DOHH2 (cell line): ENCODE measurements at regions not wholly inside any gene's neighbourhood (a gene's known extent, or its start where the extent isn't known, plus 50 kb on each side); places are given as distances from the start of the nearest gene placed in this dataset.
"Not testable (repeated sequence)": the region's sequence is repeated elsewhere in the genome, so short reads cannot be mapped to it uniquely, and the experiment has no call there.

Experiments
- H3F3A ChIP-seq: fragments of 200-600 bp; sonication (generic), shearing (Covaris generic); 2 replicates; pipeline ENCODE4 v1.6.0; 2016; ENCODE audit warnings: antibody characterized with exemption, mild to moderate bottlenecking; ENCODE audit not compliant: control insufficient read depth, insufficient read depth
- H3K27ac ChIP-seq: fragments of 200-600 bp; sonication (generic); 2 replicates; pipeline ENCODE4 v1.5.1; 2014; ENCODE audit warnings: low read depth, mild to moderate bottlenecking, low read length, moderate library complexity
- H3K27me3 ChIP-seq: fragments of 200-600 bp; sonication (generic); 2 replicates; pipeline ENCODE4 v1.6.1; 2014; ENCODE audit warnings: mild to moderate bottlenecking, low read length, mixed read lengths; ENCODE audit not compliant: control insufficient read depth
- H3K36me3 ChIP-seq: fragments of 200-600 bp; sonication (generic); 2 replicates; pipeline ENCODE4 v1.6.1; 2014; ENCODE audit warnings: mild to moderate bottlenecking, low read length, moderate library complexity, mixed read lengths; ENCODE audit not compliant: control insufficient read depth
- H3K4me1 ChIP-seq: fragments of 200-600 bp; sonication (generic); 2 replicates; pipeline ENCODE4 v1.6.1; 2014; ENCODE audit warnings: mild to moderate bottlenecking, low read length, mixed read lengths; ENCODE audit not compliant: control insufficient read depth
- H3K4me2 ChIP-seq: fragments of 200-600 bp; sonication (generic); 2 replicates; pipeline ENCODE4 v1.6.0; 2014; ENCODE audit warnings: mild to moderate bottlenecking, low read length, moderate library complexity
- H3K4me3 ChIP-seq: fragments of 200-600 bp; sonication (generic); 2 replicates; pipeline ENCODE4 v1.5.1; 2014; ENCODE audit warnings: mild to moderate bottlenecking, low read length, mixed read lengths
- H3K79me2 ChIP-seq: fragments of 200-600 bp; sonication (generic); 2 replicates; pipeline ENCODE4 v1.6.1; 2014; ENCODE audit warnings: mild to moderate bottlenecking, low read length, mixed read lengths; ENCODE audit not compliant: control insufficient read depth
- H3K9me2 ChIP-seq: fragments of 200-600 bp; sonication (generic); replicated peaks from 2 replicates; pipeline ENCODE4 v1.6.1; 2014; ENCODE audit warnings: mild to moderate bottlenecking, low read length, mixed read lengths; ENCODE audit not compliant: control insufficient read depth
- H3K9me3 ChIP-seq: fragments of 200-600 bp; sonication (generic); 2 replicates; pipeline ENCODE4 v1.6.1; 2014; ENCODE audit warnings: antibody characterized with exemption, low read length, mixed read lengths; ENCODE audit not compliant: control insufficient read depth, insufficient read depth
- H4K20me1 ChIP-seq: fragments of 200-600 bp; sonication (generic); 2 replicates; pipeline ENCODE4 v1.6.0; 2014; ENCODE audit warnings: low read depth, mild to moderate bottlenecking, antibody characterized with exemption, low read length, moderate library complexity; ENCODE audit not compliant: control insufficient read depth, insufficient read depth
- EZH2phosphoT487 ChIP-seq: fragments of 200-600 bp; sonication (generic); IDR thresholded peaks from 2 replicates; pipeline ENCODE4 v1.6.1; 2017; ENCODE audit warnings: borderline replicate concordance, mild to moderate bottlenecking, antibody characterized with exemption, low read length, moderate library complexity, mixed read lengths
- TF ChIP-seq, protein P1 (sequence below): fragments of 200-600 bp; sonication (generic); IDR thresholded peaks from one replicate; pipeline ENCODE4 v1.5.1; 2014; ENCODE audit warnings: antibody characterized with exemption, mild to moderate bottlenecking, low read depth, low read length; ENCODE audit not compliant: poor library complexity, severe bottlenecking

GRCh38 chr22:23395530-23396361 is 184.3 kb downstream of the IGLL1 start:
- TF ChIP-seq, protein P1, sequence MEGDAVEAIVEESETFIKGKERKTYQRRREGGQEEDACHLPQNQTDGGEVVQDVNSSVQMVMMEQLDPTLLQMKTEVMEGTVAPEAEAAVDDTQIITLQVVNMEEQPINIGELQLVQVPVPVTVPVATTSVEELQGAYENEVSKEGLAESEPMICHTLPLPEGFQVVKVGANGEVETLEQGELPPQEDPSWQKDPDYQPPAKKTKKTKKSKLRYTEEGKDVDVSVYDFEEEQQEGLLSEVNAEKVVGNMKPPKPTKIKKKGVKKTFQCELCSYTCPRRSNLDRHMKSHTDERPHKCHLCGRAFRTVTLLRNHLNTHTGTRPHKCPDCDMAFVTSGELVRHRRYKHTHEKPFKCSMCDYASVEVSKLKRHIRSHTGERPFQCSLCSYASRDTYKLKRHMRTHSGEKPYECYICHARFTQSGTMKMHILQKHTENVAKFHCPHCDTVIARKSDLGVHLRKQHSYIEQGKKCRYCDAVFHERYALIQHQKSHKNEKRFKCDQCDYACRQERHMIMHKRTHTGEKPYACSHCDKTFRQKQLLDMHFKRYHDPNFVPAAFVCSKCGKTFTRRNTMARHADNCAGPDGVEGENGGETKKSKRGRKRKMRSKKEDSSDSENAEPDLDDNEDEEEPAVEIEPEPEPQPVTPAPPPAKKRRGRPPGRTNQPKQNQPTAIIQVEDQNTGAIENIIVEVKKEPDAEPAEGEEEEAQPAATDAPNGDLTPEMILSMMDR: no peak
- no peak for TF ChIP-seq EZH2phosphoT487
- H3K9me2 ChIP-seq: no peaks in the 10 kb centered on the region
- H4K20me1 ChIP-seq: no peaks in the 10 kb centered on the region
- H3K27ac ChIP-seq: no peak overlapping the region
- H3K4me1 ChIP-seq: no peaks in the 10 kb centered on the region
- no peaks in the 10 kb centered on the region for H3F3A ChIP-seq
- no peaks in the 10 kb centered on the region for H3K9me3 ChIP-seq
- no peaks in the 10 kb centered on the region for H3K79me2 ChIP-seq
- no peaks in the 10 kb centered on the region for H3K27me3 ChIP-seq
- H3K4me2 ChIP-seq: no peak overlapping the region
- H3K4me3 ChIP-seq: no peak overlapping the region
- no peaks in the 10 kb centered on the region for H3K36me3 ChIP-seq

DNA sequence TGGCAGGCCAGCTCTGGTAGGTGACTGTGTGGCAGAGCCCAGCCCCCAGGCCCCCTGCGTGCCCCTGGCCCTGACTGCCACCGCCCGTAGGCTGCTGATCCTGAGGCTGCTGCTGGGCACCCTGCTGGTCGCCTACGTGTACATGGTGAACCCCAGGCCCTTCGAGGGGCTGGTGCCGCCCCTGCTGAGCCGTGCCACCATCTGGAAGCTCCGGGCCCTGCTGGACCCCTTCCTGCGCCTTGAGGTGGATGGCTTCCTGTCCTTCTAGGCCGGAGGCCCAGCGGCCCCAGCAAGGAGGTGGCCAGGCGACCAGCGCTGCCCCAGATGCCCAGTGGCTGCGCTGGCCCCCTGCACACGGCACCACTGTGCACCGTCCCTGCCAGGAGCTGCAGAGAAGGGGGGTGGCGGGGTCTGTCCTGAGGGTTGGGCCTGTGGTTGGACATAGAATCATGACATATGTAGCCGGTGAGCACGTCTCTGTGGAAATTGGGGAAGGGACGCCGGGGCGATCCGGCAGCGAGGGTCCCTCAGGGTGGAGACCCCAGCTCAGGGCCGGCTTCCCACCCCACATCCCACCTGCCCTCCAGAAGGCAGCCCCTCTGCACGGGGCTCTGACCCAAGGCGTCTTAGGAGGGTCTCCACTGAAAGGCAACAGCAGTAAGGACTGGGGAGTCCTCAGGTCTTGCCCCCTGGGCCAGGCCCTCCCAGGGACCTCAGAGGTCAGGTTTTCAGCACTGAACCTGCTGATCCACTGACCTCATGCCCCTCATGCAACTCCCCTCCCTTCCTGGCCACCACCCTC is 185.4 kb downstream of the IGLL1 start:
- no peaks in the 10 kb centered on the region for H3K27me3 ChIP-seq
- H3K9me3 ChIP-seq: no peaks in the 10 kb centered on the region
- H3K79me2 ChIP-seq: no peaks in the 10 kb centered on the region
- no peak overlapping the region for H3K27ac ChIP-seq
- H3K4me1 ChIP-seq: no peaks in the 10 kb centered on the region
- no peak overlapping the region for H3K4me3 ChIP-seq
- no peak for TF ChIP-seq EZH2phosphoT487
- TF ChIP-seq, protein P1: no peak
- no peaks in the 10 kb centered on the region for H3F3A ChIP-seq
- no peaks in the 10 kb centered on the region for H3K9me2 ChIP-seq
- no peaks in the 10 kb centered on the region for H4K20me1 ChIP-seq
- no peaks in the 10 kb centered on the region for H3K36me3 ChIP-seq
- H3K4me2 ChIP-seq: no peak overlapping the region

GRCh38 chr22:23393721-23394320 is 186.3 kb downstream of the IGLL1 start:
- H4K20me1 ChIP-seq: no peaks in the 10 kb centered on the region
- no peaks in the 10 kb centered on the region for H3K9me2 ChIP-seq
- no peaks in the 10 kb centered on the region for H3K27me3 ChIP-seq
- no peaks in the 10 kb centered on the region for H3F3A ChIP-seq
- no peak overlapping the region for H3K4me3 ChIP-seq
- no peaks in the 10 kb centered on the region for H3K36me3 ChIP-seq
- no peaks in the 10 kb centered on the region for H3K79me2 ChIP-seq
- no peak for TF ChIP-seq EZH2phosphoT487
- TF ChIP-seq, protein P1: no peak
- no peak overlapping the region for H3K27ac ChIP-seq
- no peak overlapping the region for H3K4me2 ChIP-seq
- H3K9me3 ChIP-seq: no peaks in the 10 kb centered on the region
- H3K4me1 ChIP-seq: no peaks in the 10 kb centered on the region

GRCh38 chr22:23393199-23393598 is 186.9 kb downstream of the IGLL1 start:
- H3K27me3 ChIP-seq: not testable (repeated sequence)

More at GRCh38 chr22:23393199-23393598, 186.9 kb downstream of the IGLL1 start:
- not testable (repeated sequence) for H3K9me2 ChIP-seq, H3F3A ChIP-seq, H4K20me1 ChIP-seq, H3K79me2 ChIP-seq, H3K36me3 ChIP-seq, H3K4me1 ChIP-seq, H3K9me3 ChIP-seq, H3K4me2 ChIP-seq, H3K4me3 ChIP-seq, H3K27ac ChIP-seq
